Nephron (organoid): ENCODE measurements at regions not wholly inside any gene's neighbourhood (a gene's known extent, or its start where the extent isn't known, plus 50 kb on each side); places are given as distances from the start of the nearest gene placed in this dataset.
"Not testable (repeated sequence)": the region's sequence is repeated elsewhere in the genome, so short reads cannot be mapped to it uniquely, and the experiment has no call there.

Source experiments
- H3K27ac Mint-ChIP-seq, 3 experiments: 2 replicates each; pipeline ENCODE4 v1.8.0; 2020; ENCODE audit warnings: mixed read lengths in 3 of 3, mild to moderate bottlenecking in 2 of 3, moderate library complexity in 1 of 3
- H3K27me3 Mint-ChIP-seq: 2 replicates; pipeline ENCODE4 v1.8.0; 2021; ENCODE audit warnings: low read depth, mild to moderate bottlenecking, moderate library complexity, mixed read lengths
- H3K36me3 Mint-ChIP-seq: 2 replicates; pipeline ENCODE4 v1.8.0; 2020; ENCODE audit warnings: low read depth, mixed read lengths
- H3K4me1 Mint-ChIP-seq: 2 replicates; pipeline ENCODE4 v1.8.0; 2020; ENCODE audit warnings: mixed read lengths
- H3K4me3 Mint-ChIP-seq, 3 experiments: 2 replicates each; pipeline ENCODE4 v1.8.0; 2020; ENCODE audit warnings: mild to moderate bottlenecking in 3 of 3, mixed read lengths in 3 of 3, moderate library complexity in 2 of 3
- H3K9me3 Mint-ChIP-seq: 2 replicates; pipeline ENCODE4 v1.8.0; 2020; ENCODE audit warnings: mixed read lengths
- CTCF ChIP-seq, 3 experiments: fragments of 200-600 bp; sonication (generic); IDR thresholded peaks; one replicate each; pipeline ENCODE4 v1.5.0; 2021; ENCODE audit warnings: antibody characterized with exemption in 3 of 3; ENCODE audit not compliant: unreplicated experiment in 3 of 3

GRCh38 chr7:111653846-111654245 lies 91.6 kb upstream of the IMMP2L start:
- Mint-ChIP-seq H3K9me3 (peaks cover 18% of the 10 kb centered on the region), H3K4me3 (no peak overlapping the region), H3K36me3 (peaks cover 4% of the 10 kb centered on the region), H3K4me1 (peaks cover 11% of the 10 kb centered on the region), H3K27ac (no peak overlapping the region), H3K27me3 (peaks cover 3% of the 10 kb centered on the region)
- TF ChIP-seq CTCF (IDR thresholded peaks at IDR 0.05; ENCODE audit: unreplicated experiment in 3 of 3): no peak

GRCh38 chr7:111650456-111650999 lies 88.2 kb upstream of the IMMP2L start:
- no peak for TF ChIP-seq CTCF (IDR thresholded peaks at IDR 0.05; ENCODE audit: unreplicated experiment in 3 of 3)
- H3K27ac Mint-ChIP-seq: peak overlapping the region in 1 of 3 experiments; percentile 9
- peaks cover 11% of the 10 kb centered on the region for H3K4me1 Mint-ChIP-seq
- H3K4me3 Mint-ChIP-seq: no peak overlapping the region
- peaks cover 6% of the 10 kb centered on the region for H3K27me3 Mint-ChIP-seq
- H3K36me3 Mint-ChIP-seq: peaks cover 4% of the 10 kb centered on the region
- H3K9me3 Mint-ChIP-seq: peaks cover 14% of the 10 kb centered on the region

DNA sequence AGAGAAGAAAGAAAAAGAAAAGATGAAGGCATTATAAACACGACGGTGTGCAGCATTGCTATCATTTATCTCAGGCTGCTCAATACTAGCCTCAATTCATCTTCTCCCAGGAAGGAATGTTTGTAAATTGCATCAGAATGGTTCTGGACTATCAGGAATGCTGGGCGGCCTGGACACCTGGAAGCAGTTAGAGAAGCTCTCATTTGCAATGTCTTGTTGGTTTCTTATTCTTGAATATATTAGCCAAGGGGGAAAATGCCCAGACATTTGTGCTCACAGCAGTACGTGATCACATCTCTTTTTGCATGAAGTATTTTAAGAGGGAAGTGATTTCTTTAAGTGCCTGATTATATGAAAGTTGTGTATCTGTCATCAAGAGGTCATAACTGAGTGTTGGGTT lies 85.6 kb upstream of the IMMP2L start:
- Mint-ChIP-seq H3K27ac (no peak overlapping the region), H3K27me3 (peaks cover 3% of the 10 kb centered on the region), H3K36me3 (no peaks in the 10 kb centered on the region), H3K9me3 (peaks cover 5% of the 10 kb centered on the region), H3K4me3 (no peak overlapping the region), H3K4me1 (peaks cover 7% of the 10 kb centered on the region)
- no peak for TF ChIP-seq CTCF (IDR thresholded peaks at IDR 0.05; ENCODE audit: unreplicated experiment in 3 of 3)

DNA sequence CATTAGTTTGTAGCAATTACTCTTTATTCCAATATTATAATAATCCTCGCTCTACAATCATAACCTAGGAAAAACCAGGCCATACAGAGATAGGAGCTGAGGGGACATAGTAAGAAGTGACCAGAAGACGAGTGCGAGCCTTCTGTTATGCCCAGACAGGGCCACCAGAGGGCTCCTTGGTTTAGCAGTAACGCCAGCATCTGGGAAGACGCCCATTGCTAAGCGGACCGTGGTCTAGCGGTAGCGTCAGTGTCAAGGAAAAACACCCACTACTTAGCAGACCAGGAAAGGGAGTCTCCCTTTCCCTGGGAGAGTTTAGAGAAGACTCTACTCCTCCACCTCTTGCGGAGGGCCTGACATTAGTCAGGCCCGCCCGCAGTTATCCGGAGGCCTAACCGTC lies 82.3 kb upstream of the IMMP2L start:
- not testable (repeated sequence) for H3K36me3 Mint-ChIP-seq, H3K27ac Mint-ChIP-seq, H3K4me3 Mint-ChIP-seq, H3K9me3 Mint-ChIP-seq, H3K4me1 Mint-ChIP-seq, H3K27me3 Mint-ChIP-seq

DNA sequence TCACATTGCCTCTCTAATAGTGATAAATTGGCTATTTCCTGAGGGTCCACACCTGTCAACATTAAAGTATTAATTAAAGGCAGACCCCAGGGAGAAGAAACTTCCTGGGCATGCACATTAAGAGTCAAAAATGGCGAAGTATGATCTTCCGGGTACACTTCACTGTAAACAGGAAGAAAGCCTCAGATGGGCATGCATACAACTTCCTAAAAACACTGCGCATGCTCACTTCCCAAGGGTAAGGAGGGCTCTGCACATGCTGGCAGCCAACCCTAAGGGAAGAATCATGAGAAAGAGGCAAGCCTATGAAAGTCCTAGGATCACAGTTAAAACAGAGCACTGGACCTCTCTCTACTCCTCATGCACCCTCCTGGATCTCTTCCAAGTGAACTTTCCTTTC lies 80.1 kb upstream of the IMMP2L start:
- no peak for TF ChIP-seq CTCF (IDR thresholded peaks at IDR 0.05; ENCODE audit: unreplicated experiment in 3 of 3)
- Mint-ChIP-seq H3K27me3 (peaks cover 3% of the 10 kb centered on the region), H3K9me3 (peaks cover 5% of the 10 kb centered on the region), H3K4me1 (peaks cover 20% of the 10 kb centered on the region), H3K36me3 (no peaks in the 10 kb centered on the region), H3K27ac (peak overlapping the region; percentile 7 to 25 (median 18)), H3K4me3 (no peak overlapping the region)

DNA sequence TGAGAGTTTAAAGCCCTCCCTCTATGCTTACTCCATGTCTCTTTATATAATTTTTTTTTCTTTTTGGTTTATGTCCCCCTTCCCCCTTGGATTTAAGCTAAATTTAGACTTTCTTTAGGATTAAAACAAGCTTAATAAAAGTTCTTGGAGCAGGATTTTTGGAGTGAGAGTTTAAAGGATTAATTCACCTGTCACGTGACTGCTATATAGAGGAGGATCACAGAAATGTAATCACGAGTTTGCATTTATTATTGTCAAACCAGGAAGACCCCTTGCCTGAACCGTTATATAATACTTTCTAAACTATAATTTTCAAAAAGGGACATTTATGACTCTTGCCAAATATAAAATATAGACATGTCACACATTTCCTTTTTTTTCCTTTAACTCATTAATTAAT lies 78.1 kb upstream of the IMMP2L start:
- Mint-ChIP-seq H3K27me3 (no peaks in the 10 kb centered on the region), H3K9me3 (peaks cover 3% of the 10 kb centered on the region), H3K27ac (peak overlapping the region in 2 of 3 experiments; percentile 18 to 81), H3K36me3 (no peaks in the 10 kb centered on the region), H3K4me3 (no peak overlapping the region), H3K4me1 (peaks cover 26% of the 10 kb centered on the region)
- no peak for TF ChIP-seq CTCF (IDR thresholded peaks at IDR 0.05; ENCODE audit: unreplicated experiment in 3 of 3)
